Stimulated activated naive CD8-positive, alpha-beta T cell treated with anti-CD3 and anti-CD28 coated beads, Interleukin-15, Interleukin-2, amounts not matched to agents 100 ng/mL and 50 ng/mL, for 24 hours (primary cell): ENCODE measurements at regions not wholly inside any gene's neighbourhood (a gene's known extent, or its start where the extent isn't known, plus 50 kb on each side); places are given as distances from the start of the nearest gene placed in this dataset.

Experiments used
- H3K27ac Mint-ChIP-seq: one replicate; pipeline ENCODE4 v1.8.0; 2021; ENCODE audit warnings: mild to moderate bottlenecking, mixed read lengths
- H3K27me3 Mint-ChIP-seq: one replicate; pipeline ENCODE4 v1.8.0; 2021; ENCODE audit warnings: mixed read lengths
- H3K36me3 Mint-ChIP-seq: one replicate; pipeline ENCODE4 v1.8.0; 2021; ENCODE audit warnings: low read depth, mixed read lengths
- H3K4me1 Mint-ChIP-seq: one replicate; pipeline ENCODE4 v1.8.0; 2021; ENCODE audit warnings: low read depth, mixed read lengths
- H3K4me3 Mint-ChIP-seq: one replicate; pipeline ENCODE4 v1.8.0; 2021; ENCODE audit warnings: mild to moderate bottlenecking, mixed read lengths
- H3K9me3 Mint-ChIP-seq: one replicate; pipeline ENCODE4 v1.8.0; 2021; ENCODE audit warnings: mixed read lengths

DNA sequence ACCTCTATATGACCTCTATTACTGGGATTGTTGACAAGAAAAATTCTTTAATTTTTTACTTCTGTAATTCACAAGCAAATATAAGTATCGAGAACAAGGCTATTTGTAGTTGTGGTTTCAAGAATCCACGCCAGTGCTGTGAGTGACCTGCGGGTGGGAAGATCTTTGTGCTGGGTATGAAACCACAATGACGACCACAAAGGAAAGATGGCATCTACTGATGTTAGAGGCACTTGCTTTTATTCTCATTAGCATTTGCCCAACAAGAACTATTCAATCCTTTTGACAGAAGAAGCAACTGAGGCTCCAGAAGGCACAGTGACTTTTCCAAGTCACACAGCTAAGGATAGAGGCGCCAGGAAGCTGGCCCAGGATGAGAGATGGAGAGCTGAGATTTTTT, 1054.9 kb downstream of the TBC1D22A start:
- no peak overlapping the region for H3K4me3 Mint-ChIP-seq
- no peak overlapping the region for H3K27ac Mint-ChIP-seq
- peaks cover 3% of the 10 kb centered on the region for H3K9me3 Mint-ChIP-seq
- H3K36me3 Mint-ChIP-seq: no peaks in the 10 kb centered on the region
- H3K27me3 Mint-ChIP-seq: no peaks in the 10 kb centered on the region
- no peaks in the 10 kb centered on the region for H3K4me1 Mint-ChIP-seq

GRCh38 chr22:47816863-47817210, 1054.4 kb downstream of the TBC1D22A start:
- Mint-ChIP-seq H3K9me3 (peaks cover 3% of the 10 kb centered on the region), H3K36me3 (no peaks in the 10 kb centered on the region), H3K27ac (no peak overlapping the region), H3K4me3 (no peak overlapping the region), H3K27me3 (peaks cover 3% of the 10 kb centered on the region), H3K4me1 (no peaks in the 10 kb centered on the region)

DNA sequence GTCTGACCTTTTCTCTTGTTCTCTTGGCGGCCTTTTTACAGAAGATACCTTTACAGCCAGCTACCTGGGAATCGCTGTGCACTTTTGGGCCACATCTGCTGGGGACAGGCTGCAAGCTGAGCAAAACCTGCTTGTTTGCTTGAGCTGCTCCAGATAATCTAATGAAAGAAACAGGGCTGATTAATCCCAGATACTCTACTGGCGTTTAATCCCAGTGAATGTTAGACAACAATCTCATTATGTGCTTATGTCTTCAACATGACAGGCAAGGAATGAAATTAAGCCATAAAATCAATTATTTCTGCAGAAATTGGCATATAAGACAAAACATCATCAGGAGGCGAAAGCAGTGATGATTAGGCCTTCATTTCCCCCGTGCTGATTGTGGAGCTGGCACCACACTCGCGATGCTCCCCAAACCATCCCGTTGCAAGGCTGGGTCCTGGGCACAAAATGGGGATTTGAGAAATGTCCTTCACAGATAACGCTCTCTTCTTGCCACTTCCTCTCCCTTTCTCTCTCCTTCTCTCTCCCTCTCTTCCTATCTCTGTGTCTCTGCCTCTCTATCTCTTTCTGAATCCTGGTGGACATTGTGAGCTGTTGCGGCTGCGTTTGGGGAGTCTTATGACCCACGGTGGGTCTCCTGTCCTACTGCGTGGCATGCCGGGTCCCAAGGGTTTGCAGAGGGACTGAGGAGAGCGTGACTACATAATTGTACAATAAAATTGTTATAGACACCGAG, 1053.8 kb downstream of the TBC1D22A start:
- Mint-ChIP-seq H3K27ac (no peak overlapping the region), H3K36me3 (no peaks in the 10 kb centered on the region), H3K9me3 (peaks cover 3% of the 10 kb centered on the region), H3K27me3 (peaks cover 3% of the 10 kb centered on the region), H3K4me1 (no peaks in the 10 kb centered on the region), H3K4me3 (no peak overlapping the region)

GRCh38 chr22:47814474-47814873, 1052.0 kb downstream of the TBC1D22A start:
- Mint-ChIP-seq H3K4me3 (no peak overlapping the region), H3K9me3 (peaks cover 3% of the 10 kb centered on the region), H3K4me1 (no peaks in the 10 kb centered on the region), H3K36me3 (no peaks in the 10 kb centered on the region), H3K27me3 (peaks cover 3% of the 10 kb centered on the region), H3K27ac (no peak overlapping the region)

DNA sequence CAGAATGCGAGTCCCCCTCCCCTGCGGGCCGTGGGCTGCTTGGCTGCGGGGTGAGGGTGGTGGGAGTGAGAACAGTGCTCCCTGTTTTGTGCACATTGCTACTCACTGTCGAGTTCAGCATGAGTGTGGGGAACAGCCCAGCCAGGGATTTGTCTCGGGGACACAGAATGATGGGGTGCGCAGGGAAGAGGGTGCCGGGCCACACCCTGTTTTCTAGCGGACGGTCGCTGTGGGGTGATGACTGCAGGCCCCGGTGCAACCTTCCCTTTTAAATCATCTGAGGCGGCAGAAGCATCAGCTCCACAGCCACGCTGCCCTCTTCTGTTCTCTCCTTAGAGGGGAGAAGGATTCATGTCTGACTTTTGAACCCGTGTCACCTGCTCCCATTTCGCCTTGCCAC, 1051.2 kb downstream of the TBC1D22A start:
- no peaks in the 10 kb centered on the region for H3K4me1 Mint-ChIP-seq
- H3K36me3 Mint-ChIP-seq: no peaks in the 10 kb centered on the region

DNA sequence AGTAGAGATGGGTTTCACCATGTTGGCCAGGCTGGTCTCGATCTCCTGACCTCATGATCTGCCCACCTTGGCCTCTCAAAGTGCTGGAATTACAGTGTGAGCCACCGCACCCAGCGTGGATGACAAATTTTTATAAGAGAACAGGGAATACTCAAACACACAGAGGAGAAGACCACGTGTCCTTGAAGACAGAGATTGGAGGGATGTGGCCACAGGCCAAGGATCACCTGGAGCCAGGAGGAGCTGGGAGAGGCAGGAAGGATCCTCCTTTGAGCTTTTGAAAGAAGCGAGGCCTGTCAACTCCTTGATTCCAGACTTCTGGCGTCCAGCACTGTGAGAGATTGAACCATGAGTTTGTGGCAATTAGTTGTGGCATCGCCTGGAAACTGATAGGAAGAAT, 1049.5 kb downstream of the TBC1D22A start:
- no peaks in the 10 kb centered on the region for H3K9me3 Mint-ChIP-seq
- no peaks in the 10 kb centered on the region for H3K36me3 Mint-ChIP-seq
- H3K27ac Mint-ChIP-seq: no peak overlapping the region

More for the DNA sequence above, 1051.2 kb downstream of the TBC1D22A start:
- H3K27ac Mint-ChIP-seq: no peak overlapping the region
- H3K27me3 Mint-ChIP-seq: peaks cover 3% of the 10 kb centered on the region
- peaks cover 3% of the 10 kb centered on the region for H3K9me3 Mint-ChIP-seq
- no peak overlapping the region for H3K4me3 Mint-ChIP-seq

DNA sequence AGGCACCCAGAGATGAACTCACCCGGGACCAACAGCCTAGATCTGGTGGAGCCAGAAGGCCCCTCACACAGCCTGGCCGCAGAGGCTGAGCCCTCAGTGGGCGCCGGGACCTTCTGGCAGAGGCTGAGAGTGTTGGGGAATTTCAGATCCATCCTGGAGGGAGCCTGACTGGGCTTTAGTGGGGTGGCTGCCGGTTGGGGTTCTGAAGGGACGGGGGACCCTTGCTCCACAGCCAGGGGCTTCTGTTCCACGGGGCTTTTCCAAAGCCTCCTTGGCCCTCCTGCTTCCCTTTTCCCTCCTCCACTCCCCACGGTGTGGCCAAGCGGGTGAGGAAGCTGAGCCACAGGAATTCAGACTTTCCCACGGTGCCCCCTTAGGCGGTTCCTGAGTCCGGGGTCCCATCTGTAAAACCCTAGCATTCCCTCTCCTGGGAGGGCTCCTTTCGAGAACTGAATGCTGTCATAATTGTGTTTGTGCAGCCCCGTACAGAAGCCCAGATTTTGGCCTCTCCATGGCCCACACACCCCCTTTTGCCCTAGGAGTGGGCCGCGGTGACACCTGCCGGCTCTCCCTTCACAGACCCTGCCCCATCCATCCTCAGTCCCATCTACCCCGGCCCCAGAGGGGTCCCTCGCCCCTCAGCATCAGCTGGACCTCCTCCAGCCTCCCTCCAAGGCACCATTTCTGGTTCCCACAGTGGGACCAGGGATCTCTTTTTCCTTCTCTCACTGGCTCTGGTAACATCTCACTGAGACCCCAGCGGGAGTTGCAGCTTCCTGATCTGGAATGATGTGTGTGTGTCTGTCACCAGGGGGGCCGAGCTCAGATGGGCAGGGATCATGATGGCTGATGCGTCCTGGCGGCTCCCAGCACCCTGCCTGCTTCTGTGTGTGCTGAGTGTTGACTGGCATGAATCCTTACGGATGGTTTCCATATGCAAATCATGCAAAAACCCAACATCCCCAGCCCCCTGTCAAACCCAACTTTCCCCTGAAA, 1048.4 kb downstream of the TBC1D22A start:
- H3K36me3 Mint-ChIP-seq: no peaks in the 10 kb centered on the region
- no peaks in the 10 kb centered on the region for H3K9me3 Mint-ChIP-seq
- peaks cover 10% of the 10 kb centered on the region for H3K27me3 Mint-ChIP-seq
- no peaks in the 10 kb centered on the region for H3K4me1 Mint-ChIP-seq
- H3K27ac Mint-ChIP-seq: no peak overlapping the region
- no peak overlapping the region for H3K4me3 Mint-ChIP-seq

More for the DNA sequence above, 1049.5 kb downstream of the TBC1D22A start:
- Mint-ChIP-seq H3K4me3 (no peak overlapping the region), H3K27me3 (peaks cover 6% of the 10 kb centered on the region), H3K4me1 (no peaks in the 10 kb centered on the region)

DNA sequence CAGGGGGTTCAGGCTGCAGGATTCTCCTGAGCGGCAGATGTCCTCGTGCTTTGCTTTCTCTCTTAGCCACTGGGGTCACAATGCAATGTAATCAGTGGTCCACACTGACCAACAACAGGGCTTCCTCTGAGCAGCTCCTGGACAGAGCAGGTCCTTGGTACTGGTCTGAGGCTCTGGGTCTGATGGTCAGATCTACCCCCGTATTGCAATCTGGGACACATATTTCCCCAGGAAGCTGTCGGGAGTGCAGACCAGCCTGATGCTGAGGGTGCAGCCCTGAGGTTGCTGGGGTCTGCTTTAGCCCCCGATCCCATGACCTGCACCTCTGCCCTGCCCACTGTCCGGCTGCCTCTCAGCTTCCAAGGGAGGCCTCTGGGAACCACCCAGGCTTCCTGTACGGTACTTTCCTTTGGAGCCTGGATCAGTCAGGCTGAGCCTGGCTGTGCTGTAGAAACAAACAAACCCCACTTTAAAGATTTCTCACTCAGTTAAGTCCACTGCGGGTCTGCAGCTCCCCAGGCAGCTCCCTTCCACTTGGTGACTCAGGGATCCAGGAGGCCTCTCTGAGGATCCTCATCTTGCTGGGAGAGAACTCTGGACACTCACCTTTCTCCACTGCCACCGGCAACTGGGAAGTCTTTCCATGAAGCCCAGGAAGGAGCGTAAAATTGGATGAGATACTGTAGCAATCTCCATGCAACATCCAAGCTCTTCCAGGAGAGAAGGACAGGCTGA, 1046.6 kb downstream of the TBC1D22A start:
- H3K27ac Mint-ChIP-seq: no peak overlapping the region
- H3K36me3 Mint-ChIP-seq: no peaks in the 10 kb centered on the region
- no peak overlapping the region for H3K4me3 Mint-ChIP-seq
- H3K4me1 Mint-ChIP-seq: no peaks in the 10 kb centered on the region
- H3K9me3 Mint-ChIP-seq: no peaks in the 10 kb centered on the region
- H3K27me3 Mint-ChIP-seq: peaks cover 10% of the 10 kb centered on the region

- H3K36me3 Mint-ChIP-seq: no peaks in the 10 kb centered on the region
- no peaks in the 10 kb centered on the region for H3K4me1 Mint-ChIP-seq
- H3K9me3 Mint-ChIP-seq: no peaks in the 10 kb centered on the region
- H3K27ac Mint-ChIP-seq: no peak overlapping the region
- no peak overlapping the region for H3K4me3 Mint-ChIP-seq
- peaks cover 15% of the 10 kb centered on the region for H3K27me3 Mint-ChIP-seq
Measured at GRCh38 chr22:47808236-47808635, 1045.8 kb downstream of the TBC1D22A start.

GRCh38 chr22:47807506-47807905, 1045.1 kb downstream of the TBC1D22A start:
- no peak overlapping the region for H3K27ac Mint-ChIP-seq

GRCh38 chr22:47806894-47807293, 1044.4 kb downstream of the TBC1D22A start:
- Mint-ChIP-seq H3K4me1 (no peaks in the 10 kb centered on the region), H3K27me3 (peaks cover 18% of the 10 kb centered on the region), H3K9me3 (no peaks in the 10 kb centered on the region), H3K36me3 (no peaks in the 10 kb centered on the region), H3K4me3 (no peak overlapping the region), H3K27ac (no peak overlapping the region)

More at GRCh38 chr22:47807506-47807905, 1045.1 kb downstream of the TBC1D22A start:
- Mint-ChIP-seq H3K27me3 (peaks cover 18% of the 10 kb centered on the region), H3K4me3 (no peak overlapping the region), H3K36me3 (no peaks in the 10 kb centered on the region), H3K4me1 (no peaks in the 10 kb centered on the region), H3K9me3 (no peaks in the 10 kb centered on the region)

DNA sequence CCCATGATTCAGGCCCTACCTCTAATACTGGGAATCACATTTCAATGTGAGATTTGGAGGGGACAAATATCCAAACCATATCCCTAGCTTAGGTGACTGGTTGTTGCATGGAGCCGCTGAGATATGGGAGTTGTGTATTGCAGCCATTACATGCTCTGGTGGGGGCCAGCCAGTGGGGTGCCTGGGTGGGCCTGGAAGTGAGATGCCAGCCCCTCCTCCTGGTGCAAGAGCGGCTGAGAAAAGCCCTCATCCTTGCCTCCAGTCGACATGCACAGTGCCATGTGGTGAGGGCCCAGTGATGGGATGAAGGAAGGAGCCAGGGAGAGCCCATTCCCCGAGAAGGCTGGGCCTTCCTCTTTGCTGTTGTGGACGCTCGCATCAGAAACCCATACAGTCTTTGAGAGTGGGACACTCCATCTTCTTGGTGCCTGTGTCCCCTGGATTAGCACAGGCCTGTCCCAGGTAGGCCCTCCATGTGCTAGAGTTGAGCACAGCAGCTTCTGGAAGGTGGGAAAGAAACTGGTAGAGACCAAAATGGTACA, 1043.0 kb downstream of the TBC1D22A start:
- no peak overlapping the region for H3K4me3 Mint-ChIP-seq
- no peaks in the 10 kb centered on the region for H3K4me1 Mint-ChIP-seq
- H3K36me3 Mint-ChIP-seq: no peaks in the 10 kb centered on the region
- no peaks in the 10 kb centered on the region for H3K9me3 Mint-ChIP-seq
- H3K27ac Mint-ChIP-seq: no peak overlapping the region
- H3K27me3 Mint-ChIP-seq: peaks cover 23% of the 10 kb centered on the region

GRCh38 chr22:47804281-47804680, 1041.8 kb downstream of the TBC1D22A start:
- H3K27ac Mint-ChIP-seq: no peak overlapping the region
- H3K27me3 Mint-ChIP-seq: peaks cover 27% of the 10 kb centered on the region
- H3K4me3 Mint-ChIP-seq: no peak overlapping the region
- H3K36me3 Mint-ChIP-seq: no peaks in the 10 kb centered on the region
- H3K4me1 Mint-ChIP-seq: no peaks in the 10 kb centered on the region
- H3K9me3 Mint-ChIP-seq: no peaks in the 10 kb centered on the region

DNA sequence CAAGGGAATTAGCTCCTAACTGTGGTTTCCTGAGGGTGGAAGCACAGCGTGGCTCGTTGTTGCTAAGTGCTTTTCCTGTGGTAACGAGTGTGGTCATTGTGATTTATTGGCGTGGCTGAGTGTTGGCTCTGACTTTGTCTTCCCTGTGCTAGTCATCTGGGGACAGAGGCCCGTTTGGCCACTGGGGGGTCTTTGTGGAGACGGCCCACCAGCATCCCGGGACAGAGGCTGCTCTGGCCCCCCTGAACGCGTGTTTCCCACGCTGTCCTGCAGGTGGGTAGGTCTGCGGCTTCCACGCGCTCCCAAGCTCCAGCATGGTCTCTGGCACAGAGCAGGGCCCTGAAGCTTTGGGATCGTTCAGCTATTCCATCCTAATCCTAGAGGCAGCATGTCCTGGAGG, 1040.0 kb downstream of the TBC1D22A start:
- peaks cover 3% of the 10 kb centered on the region for H3K9me3 Mint-ChIP-seq
- no peaks in the 10 kb centered on the region for H3K36me3 Mint-ChIP-seq
- no peaks in the 10 kb centered on the region for H3K4me1 Mint-ChIP-seq
- H3K27ac Mint-ChIP-seq: no peak overlapping the region
- no peak overlapping the region for H3K4me3 Mint-ChIP-seq
- peaks cover 27% of the 10 kb centered on the region for H3K27me3 Mint-ChIP-seq
